HepG2 (cell line): ENCODE measurements at regions not wholly inside any gene's neighbourhood (a gene's known extent, or its start where the extent isn't known, plus 50 kb on each side); places are given as distances from the start of the nearest gene placed in this dataset.

Source experiments
- ATAC-seq: fragments of 200-7000 bp; cut with Tn5 transposase; 3 replicates; pipeline ENCODE4 v1.9.1; 2020; ENCODE audit warnings: mild to moderate bottlenecking, moderate library complexity
- BruUV-seq: library from RNA; stranded (reverse); fragments of 400-500 nt; replicated peaks from 2 replicates; lab custom pipeline; 2021; lab: Mats Ljungman, UMichigan
- CTCF ChIA-PET: fragments of 300-600 bp; formaldehyde crosslinking; extraction: SDS; loops from one replicate; lab custom pipeline; 2021; ENCODE audit warnings: low total read pairs, inconsistent platforms, low intra/inter-chr PET ratio; lab: Yijun Ruan, JAX
- POLR2A ChIA-PET: fragments of 350-600 bp; sonication (Branson Sonifier 250); formaldehyde crosslinking; loops from one replicate; lab custom pipeline; 2020; ENCODE audit warnings: antibody characterized with exemption, inconsistent platforms; lab: Yijun Ruan, JAX
- DNase-seq: peaks from one replicate; pipeline ENCODE4 v3.0.0-alpha.2; 2015; ENCODE audit warnings: low spot score
- FAIRE-seq: peaks from 3 replicates; lab custom pipeline; 2011; peaks lifted over from hg19 to GRCh38; lab: Jason Lieb, UNC
- H2AFZ ChIP-seq: one replicate; pipeline ENCODE4 v1.6.1; 2011; ENCODE audit warnings: low read length, inconsistent platforms
- H3K27ac ChIP-seq: fragments of 300-600 bp; 3 replicates; pipeline ENCODE4 v1.8.0; 2011; ENCODE audit warnings: mixed run types, mild to moderate bottlenecking, mixed read lengths, low read length, inconsistent platforms; ENCODE audit not compliant: insufficient read depth; ENCODE audit errors: extremely low read length
- H3K27me3 ChIP-seq, 2 experiments: fragments of 200-600 bp in 1 of 2; 2 replicates in 1 of 2; 3 replicates in 1 of 2; pipeline versions ENCODE4 v1.6.0 to v1.8.0; 2011; ENCODE audit warnings: low read length in 2 of 2, mild to moderate bottlenecking in 2 of 2, moderate library complexity in 2 of 2, inconsistent platforms in 1 of 2; ENCODE audit not compliant: insufficient read depth in 2 of 2, control insufficient read depth in 1 of 2
- H3K36me3 ChIP-seq, 2 experiments: fragments of 200-600 bp in 1 of 2; replicated peaks in 1 of 2; 2 replicates in 1 of 2; 3 replicates in 1 of 2; pipeline versions ENCODE4 v1.5.1 to v1.8.0; 2011; ENCODE audit warnings: low read length in 2 of 2, inconsistent platforms in 1 of 2; ENCODE audit not compliant: insufficient read depth in 2 of 2, control insufficient read depth in 1 of 2
- H3K4me1 ChIP-seq: 2 replicates; pipeline ENCODE4 v1.5.1; 2012; ENCODE audit warnings: low read length, inconsistent platforms; ENCODE audit not compliant: insufficient read depth
- H3K4me2 ChIP-seq: 2 replicates; pipeline ENCODE4 v1.6.0; 2011; ENCODE audit warnings: low read depth, low read length, inconsistent platforms
- H3K4me3 ChIP-seq, 3 experiments: fragments of 200-600 bp in 1 of 3; sonication (generic), shearing (Covaris generic) in 1 of 3; replicated peaks in 1 of 3; 2 replicates each; pipeline ENCODE4 v1.5.1; 2011 to 2016; ENCODE audit warnings: low read length in 3 of 3, inconsistent platforms in 2 of 3, low read depth in 2 of 3, mild to moderate bottlenecking in 2 of 3, control low read depth in 1 of 3, mixed read lengths in 1 of 3; ENCODE audit not compliant: insufficient read depth in 1 of 3
- H3K79me2 ChIP-seq: one replicate; pipeline ENCODE4 v1.6.1; 2011; ENCODE audit warnings: low read length, inconsistent platforms; ENCODE audit not compliant: insufficient read depth
- H3K9ac ChIP-seq: 2 replicates; pipeline ENCODE4 v1.6.0; 2011; ENCODE audit warnings: mild to moderate bottlenecking, low read depth, low read length, inconsistent platforms; ENCODE audit not compliant: insufficient read depth
- H3K9me3 ChIP-seq: 2 replicates; pipeline ENCODE4 v1.5.1; 2012; ENCODE audit warnings: mild to moderate bottlenecking, low read length
- H4K20me1 ChIP-seq: 2 replicates; pipeline ENCODE4 v1.6.0; 2011; ENCODE audit warnings: inconsistent platforms, mild to moderate bottlenecking, low read length, moderate library complexity; ENCODE audit not compliant: insufficient read depth
- LCORL ChIP-seq, 2 experiments: fragments of 450-650 bp in 1 of 2; sonication (generic) in 1 of 2; formaldehyde crosslinking in 1 of 2; IDR thresholded peaks; 2 replicates each; pipeline versions ENCODE4 v1.5.0 to v1.6.1; 2017 to 2020; ENCODE audit warnings: antibody characterized with exemption in 1 of 2, missing genetic modification reagents in 1 of 2
- ZNF660 ChIP-seq: sonication (generic); formaldehyde crosslinking; IDR thresholded peaks from 2 replicates; pipeline ENCODE4 v1.5.1; 2020; ENCODE audit warnings: mild to moderate bottlenecking, low read depth, missing genetic modification reagents, borderline replicate concordance
- WGBS: methylation state at CpG from one replicate; pipeline ENCODE4 v1.1.6; 2017; ENCODE audit warnings: low lambda C conversion rate; 5-methylcytosine and 5-hydroxymethylcytosine counted together
- in situ Hi-C: cut with HindIII; loops from 2 replicates; pipeline ENCODE4 v1.10.0; 2017; ENCODE audit warnings: low pct_unique_long_range_greater_than_20kb; ENCODE audit not compliant: extremely low pct_ligation_motif_present
- intact Hi-C: fragments of 100-400 bp; cut with micrococcal nuclease; formaldehyde crosslinking; loops from one replicate; pipeline ENCODE4 v1.10.0; 2022; ENCODE audit not compliant: unreplicated experiment
- TF ChIP-seq, protein P1 (sequence below): sonication (generic); formaldehyde crosslinking; IDR thresholded peaks from 2 replicates; pipeline ENCODE4 v1.5.0; 2020; ENCODE audit warnings: mild to moderate bottlenecking, missing genetic modification reagents, moderate library complexity
- TF ChIP-seq, protein P2 (sequence below), 2 experiments: fragments of 450-650 bp in 1 of 2; sonication (generic) in 1 of 2; formaldehyde crosslinking; IDR thresholded peaks; 2 replicates each; pipeline versions ENCODE4 v1.5.0 to v1.8.0; 2020 to 2022; ENCODE audit warnings: mild to moderate bottlenecking in 1 of 2, missing genetic modification reagents in 1 of 2

DNA sequence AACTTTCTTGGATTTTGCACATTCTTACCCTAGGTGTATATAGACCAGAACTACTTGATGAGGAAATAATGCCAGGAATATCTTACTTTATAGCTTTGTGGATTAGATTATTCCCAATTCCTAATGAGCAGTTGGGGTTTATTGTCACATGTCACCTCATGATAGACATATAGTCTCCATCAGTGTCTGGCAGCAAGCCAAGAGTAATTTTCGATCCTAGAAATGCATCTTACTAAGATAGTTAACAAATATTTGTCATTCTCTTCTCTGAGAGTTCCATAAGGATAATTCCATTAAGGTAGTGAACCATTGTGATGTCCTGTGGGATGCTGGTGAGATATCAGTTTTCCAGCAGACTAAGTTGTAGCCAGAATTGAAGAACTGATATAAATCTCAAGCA is 1282.9 kb upstream of the B3GALT2 start:
- Histone ChIP-seq H3K27ac (no peak overlapping the region), H2AFZ (no peak overlapping the region), H3K79me2 (no peaks in the 10 kb centered on the region), H3K4me2 (no peak overlapping the region), H4K20me1 (no peaks in the 10 kb centered on the region), H3K4me1 (no peaks in the 10 kb centered on the region)
- WGBS: 0% methylated on average over 1 of the region's 1 CpG
- intact Hi-C loops (no loop called here), in situ Hi-C loops (no loop called here)
- CTCF ChIA-PET: no interaction called here
- FAIRE-seq (no peak), ATAC-seq (no peak), DNase-seq (no peak)
- no TSS peak for BruUV-seq
- no peak for TF ChIP-seq ZNF660 (CRISPR knock-in tag)
- 0 out of 2 replicates have a peak, but pooled peaks have one; percentile 49 for TF ChIP-seq LCORL (IDR thresholded peaks at IDR 0.05)
- no peak for TF ChIP-seq LCORL (CRISPR knock-in tag; IDR thresholded peaks at IDR 0.05)
- TF ChIP-seq, all 625 proteins: peak for 1
- no peak overlapping the region for H3K4me3 ChIP-seq
- no peaks in the 10 kb centered on the region for H3K36me3 ChIP-seq
- no peak overlapping the region for H3K9ac ChIP-seq
- POLR2A ChIA-PET: no interaction called here
- H3K9me3 ChIP-seq: no peaks in the 10 kb centered on the region
- no peaks in the 10 kb centered on the region for H3K27me3 ChIP-seq

DNA sequence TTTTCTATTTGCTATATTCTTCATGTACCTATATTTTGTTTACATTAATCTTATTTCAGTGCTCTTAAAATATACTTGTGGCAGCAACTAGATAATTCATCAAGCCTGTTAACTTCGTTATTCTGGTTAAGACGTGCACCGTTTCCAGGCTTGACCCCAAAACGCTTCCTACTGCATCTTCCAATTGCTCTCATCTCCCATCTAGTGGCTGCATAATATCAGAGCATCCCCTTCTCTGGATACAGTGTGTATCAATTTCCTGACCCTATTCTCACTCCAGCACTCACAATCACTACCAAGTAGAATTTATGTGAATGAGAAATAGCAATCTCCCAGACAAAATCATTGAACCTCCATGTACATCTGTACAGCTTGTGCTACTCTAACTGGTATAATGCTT is 1280.3 kb upstream of the B3GALT2 start:
- no peak overlapping the region for H3K4me2 ChIP-seq
- ChIA-PET POLR2A (no interaction called here), CTCF (no interaction called here)
- no peak for DNase-seq
- intact Hi-C loops: no loop called here
- H4K20me1 ChIP-seq: no peaks in the 10 kb centered on the region
- no peak overlapping the region for H3K27ac ChIP-seq
- no peak for ATAC-seq
- in situ Hi-C loops: no loop called here
- BruUV-seq: no TSS peak
- H3K79me2 ChIP-seq: no peaks in the 10 kb centered on the region
- no peak overlapping the region for H3K9ac ChIP-seq
- TF ChIP-seq, protein P1, sequence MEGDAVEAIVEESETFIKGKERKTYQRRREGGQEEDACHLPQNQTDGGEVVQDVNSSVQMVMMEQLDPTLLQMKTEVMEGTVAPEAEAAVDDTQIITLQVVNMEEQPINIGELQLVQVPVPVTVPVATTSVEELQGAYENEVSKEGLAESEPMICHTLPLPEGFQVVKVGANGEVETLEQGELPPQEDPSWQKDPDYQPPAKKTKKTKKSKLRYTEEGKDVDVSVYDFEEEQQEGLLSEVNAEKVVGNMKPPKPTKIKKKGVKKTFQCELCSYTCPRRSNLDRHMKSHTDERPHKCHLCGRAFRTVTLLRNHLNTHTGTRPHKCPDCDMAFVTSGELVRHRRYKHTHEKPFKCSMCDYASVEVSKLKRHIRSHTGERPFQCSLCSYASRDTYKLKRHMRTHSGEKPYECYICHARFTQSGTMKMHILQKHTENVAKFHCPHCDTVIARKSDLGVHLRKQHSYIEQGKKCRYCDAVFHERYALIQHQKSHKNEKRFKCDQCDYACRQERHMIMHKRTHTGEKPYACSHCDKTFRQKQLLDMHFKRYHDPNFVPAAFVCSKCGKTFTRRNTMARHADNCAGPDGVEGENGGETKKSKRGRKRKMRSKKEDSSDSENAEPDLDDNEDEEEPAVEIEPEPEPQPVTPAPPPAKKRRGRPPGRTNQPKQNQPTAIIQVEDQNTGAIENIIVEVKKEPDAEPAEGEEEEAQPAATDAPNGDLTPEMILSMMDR: peak; percentile 7; the same call in 1 of the 2 replicates
- TF ChIP-seq, protein P2, sequence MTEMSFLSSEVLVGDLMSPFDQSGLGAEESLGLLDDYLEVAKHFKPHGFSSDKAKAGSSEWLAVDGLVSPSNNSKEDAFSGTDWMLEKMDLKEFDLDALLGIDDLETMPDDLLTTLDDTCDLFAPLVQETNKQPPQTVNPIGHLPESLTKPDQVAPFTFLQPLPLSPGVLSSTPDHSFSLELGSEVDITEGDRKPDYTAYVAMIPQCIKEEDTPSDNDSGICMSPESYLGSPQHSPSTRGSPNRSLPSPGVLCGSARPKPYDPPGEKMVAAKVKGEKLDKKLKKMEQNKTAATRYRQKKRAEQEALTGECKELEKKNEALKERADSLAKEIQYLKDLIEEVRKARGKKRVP (CRISPR knock-in tag; IDR thresholded peaks at IDR 0.05): no peak
- H3K27me3 ChIP-seq: no peaks in the 10 kb centered on the region
- 14% methylated on average over 4 of the region's 4 CpGs for WGBS
- no peak overlapping the region for H3K4me3 ChIP-seq
- FAIRE-seq: no peak
- no peaks in the 10 kb centered on the region for H3K4me1 ChIP-seq
- no peaks in the 10 kb centered on the region for H3K9me3 ChIP-seq
- no peak overlapping the region for H2AFZ ChIP-seq
- no peaks in the 10 kb centered on the region for H3K36me3 ChIP-seq
